NCI-H2081 treated with DMSO at 0.1 percent for 48 hours (cell line): ENCODE measurements at regions not wholly inside any gene's neighbourhood (a gene's known extent, or its start where the extent isn't known, plus 50 kb on each side); places are given as distances from the start of the nearest gene placed in this dataset.
"Not testable (repeated sequence)": the region's sequence is repeated elsewhere in the genome, so short reads cannot be mapped to it uniquely, and the experiment has no call there.

Experiments
- DNase-seq: peaks from one replicate; lab custom pipeline; 2025; lab: John Stamatoyannopoulos, UW

DNA sequence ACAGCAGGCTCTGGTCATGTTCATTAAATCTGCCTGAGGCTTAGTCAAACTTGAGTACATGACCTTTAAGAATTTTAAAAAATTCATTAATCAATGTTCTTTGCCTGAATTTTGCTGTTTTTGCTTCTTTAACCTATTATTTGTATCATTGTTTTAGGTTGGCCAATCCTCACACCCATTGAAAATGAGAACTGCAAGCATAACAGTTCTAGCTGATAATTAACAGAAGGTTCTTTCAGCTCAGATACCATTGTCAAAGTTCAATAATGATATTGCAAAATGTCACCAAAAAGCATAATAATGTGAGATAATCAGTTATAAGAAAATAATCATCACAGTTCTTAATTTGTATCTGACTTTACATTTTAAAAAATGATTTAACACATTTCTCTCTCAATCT lies 583.1 kb downstream of the TFAP2A start:
- no peak for DNase-seq

DNA sequence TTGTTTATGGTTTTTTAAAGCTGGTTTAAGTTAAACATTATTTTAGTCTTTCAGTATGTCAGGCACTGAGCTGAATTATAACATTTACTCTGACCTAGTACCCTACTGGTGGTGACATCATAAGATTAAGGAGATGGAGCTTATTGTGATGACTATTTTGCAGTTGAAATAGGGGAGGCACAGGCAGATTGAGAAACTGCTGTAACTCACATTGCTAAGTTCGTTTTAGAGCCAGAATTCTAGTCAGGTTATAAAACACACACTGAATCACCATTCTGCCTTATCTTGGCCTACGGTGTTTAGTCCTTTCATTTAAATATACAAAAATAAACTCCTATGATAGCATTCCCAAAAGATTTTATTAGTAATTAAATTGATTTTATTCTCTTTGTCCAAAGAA lies 584.1 kb downstream of the TFAP2A start:
- DNase-seq, result no peak

DNA sequence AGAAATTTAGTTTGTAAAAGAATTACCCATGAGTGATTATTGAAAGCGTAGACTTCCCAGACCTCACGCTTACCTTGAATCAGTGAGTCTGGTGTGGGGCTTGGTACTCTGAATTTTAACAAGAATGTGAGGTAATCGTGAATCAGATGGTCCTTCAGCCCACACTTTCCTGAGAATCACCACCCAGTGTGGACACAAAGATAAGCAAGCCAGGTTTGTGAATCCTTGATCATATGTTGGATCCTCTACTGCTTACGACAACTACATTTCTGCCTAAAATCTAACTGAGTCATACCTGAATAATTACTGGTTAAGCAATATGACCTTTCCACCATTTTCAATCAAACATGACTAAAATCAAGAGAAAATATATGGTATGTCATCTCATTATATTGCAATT lies 589.3 kb downstream of the TFAP2A start:
- DNase-seq, result no peak

DNA sequence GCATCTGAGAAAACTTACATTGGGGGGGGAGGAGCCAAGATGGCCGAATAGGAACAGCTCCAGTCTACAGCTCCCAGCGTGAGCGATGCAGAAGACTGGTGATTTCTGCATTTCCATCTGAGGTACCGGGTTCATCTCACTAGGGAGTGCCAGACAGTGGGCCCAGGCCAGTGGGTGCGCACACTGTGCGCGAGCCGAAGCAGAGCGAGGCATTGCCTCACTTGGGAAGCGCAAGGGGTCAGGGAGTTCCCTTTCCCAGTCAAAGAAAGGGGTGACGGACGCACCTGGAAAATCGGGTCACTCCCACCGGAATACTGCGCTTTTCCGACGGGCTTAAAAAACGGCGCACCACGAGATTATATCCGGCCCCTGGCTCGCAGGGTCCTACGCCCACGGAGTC lies 604.1 kb downstream of the TFAP2A start:
- DNase-seq, result not testable (repeated sequence)

DNA sequence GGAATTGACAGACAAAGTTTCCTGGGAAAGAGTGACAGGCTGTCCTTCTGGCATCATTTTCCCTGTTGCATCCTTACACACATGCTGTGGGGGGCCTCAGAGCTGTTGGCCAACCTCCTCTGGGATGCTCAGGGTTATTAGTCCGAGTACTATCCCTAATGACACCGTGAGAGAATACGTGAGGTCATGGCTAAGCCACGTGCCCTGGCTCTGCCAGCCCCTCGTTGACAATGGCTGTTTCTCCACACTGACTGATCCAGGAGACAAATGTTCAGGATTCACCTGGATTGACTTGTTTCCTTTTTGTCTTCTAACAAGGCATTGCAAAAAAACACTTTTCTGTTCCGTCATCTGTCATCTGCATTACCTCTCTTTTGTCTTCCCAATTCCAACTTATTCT lies 604.6 kb downstream of the TFAP2A start:
- no peak for DNase-seq

GRCh38 chr6:9806195-9806594 lies 608.7 kb downstream of the TFAP2A start:
- no peak for DNase-seq

- DNase-seq, result no peak
Observed at GRCh38 chr6:9801249-9801754, 613.6 kb downstream of the TFAP2A start.

DNA sequence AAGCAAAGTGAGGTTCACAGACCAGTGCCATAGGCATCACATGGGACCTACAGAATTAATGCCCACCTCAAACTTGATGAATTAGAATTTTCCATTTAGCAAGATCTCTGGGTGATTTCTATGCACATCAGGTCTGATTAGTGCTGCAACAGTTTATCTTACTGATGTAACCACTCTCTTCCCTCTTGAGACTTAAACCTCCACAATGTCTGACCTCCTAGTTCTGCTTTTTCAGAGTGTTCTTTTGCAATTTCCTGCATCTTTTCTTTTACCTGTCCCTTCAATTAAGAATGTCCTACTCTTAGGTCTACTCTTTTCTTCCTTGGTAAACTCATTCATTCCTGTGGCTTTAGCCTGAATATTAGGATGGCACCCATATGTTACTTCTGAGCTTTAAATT lies 615.3 kb downstream of the TFAP2A start:
- DNase-seq, result no peak

- DNase-seq, result no peak
Observed at GRCh38 chr6:9796827-9797226, 618.0 kb downstream of the TFAP2A start.

- no peak for DNase-seq
Observed at GRCh38 chr6:9795880-9796279, 619.0 kb downstream of the TFAP2A start.

GRCh38 chr6:9789201-9789600 lies 625.7 kb downstream of the TFAP2A start:
- no peak for DNase-seq

- no peak for DNase-seq
Observed at GRCh38 chr6:9784786-9785185, 630.1 kb downstream of the TFAP2A start.

DNA sequence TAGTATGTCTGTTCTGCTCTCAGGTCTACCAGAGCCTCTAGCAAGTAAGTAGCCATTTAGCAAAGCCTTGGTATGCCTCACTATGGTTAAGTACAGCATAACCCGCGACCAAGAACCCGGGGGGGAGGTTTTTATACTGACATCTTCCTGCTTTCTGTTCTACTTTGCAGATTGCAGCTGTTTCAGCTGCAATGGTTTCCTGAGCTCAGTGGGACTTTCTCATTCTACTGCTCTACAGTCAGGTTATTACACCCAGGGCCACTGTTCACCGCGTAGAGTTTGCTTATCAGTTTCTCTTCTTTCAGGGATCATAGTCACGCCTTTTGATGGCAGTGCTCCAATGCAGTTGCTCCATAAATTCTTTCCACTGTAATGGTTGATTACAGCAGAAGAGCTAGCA lies 631.3 kb downstream of the TFAP2A start:
- no peak for DNase-seq

DNA sequence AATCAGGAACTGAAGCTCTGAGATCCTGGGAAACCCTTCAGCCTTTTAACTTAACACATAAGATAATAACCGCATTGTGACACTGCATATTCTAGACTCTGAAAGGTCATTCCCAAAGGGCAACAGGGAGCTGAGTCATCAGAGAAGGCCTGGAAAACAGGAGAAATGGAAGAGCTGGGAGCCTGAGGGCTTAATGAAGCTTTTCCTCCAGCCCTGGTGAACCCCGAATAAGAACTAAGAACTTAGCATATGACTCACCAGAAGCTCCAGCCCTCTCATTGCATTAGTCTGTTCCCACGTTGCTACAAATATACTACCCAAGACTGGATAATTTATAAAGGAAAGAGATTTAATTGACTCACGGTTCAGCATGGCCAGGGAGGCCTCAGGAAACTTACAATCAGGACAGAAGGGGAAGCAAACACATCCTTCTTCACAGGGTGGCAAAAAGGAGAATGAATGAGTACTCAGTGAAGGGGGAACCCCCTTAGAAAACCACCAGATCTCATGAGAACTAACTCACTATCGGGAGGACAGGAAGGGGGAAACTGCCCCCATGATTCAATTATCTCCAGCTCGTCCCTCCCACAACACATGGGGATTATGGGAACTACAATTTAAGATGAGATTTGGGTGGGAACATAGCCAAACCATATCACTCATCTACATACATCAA lies 648.5 kb downstream of the TFAP2A start:
- no peak for DNase-seq

DNA sequence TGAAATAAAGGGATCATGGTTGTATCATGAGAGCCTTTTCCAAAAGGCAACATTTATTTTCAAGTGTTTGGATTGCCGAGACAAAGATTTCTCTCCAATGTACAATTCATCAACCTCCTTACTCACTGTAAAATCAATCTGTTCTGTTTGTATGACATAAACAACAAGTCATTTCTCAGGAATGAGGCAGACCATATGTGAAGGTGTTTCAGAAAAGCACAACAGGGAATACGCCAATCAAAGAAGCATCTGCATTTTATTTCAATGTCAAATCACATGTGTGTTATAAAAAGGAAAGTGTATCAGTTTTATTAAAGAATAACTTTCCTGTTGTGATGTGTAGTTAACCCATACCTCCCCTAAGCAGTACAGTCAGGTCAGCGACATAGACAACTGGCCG lies 653.7 kb downstream of the TFAP2A start:
- no peak for DNase-seq

DNA sequence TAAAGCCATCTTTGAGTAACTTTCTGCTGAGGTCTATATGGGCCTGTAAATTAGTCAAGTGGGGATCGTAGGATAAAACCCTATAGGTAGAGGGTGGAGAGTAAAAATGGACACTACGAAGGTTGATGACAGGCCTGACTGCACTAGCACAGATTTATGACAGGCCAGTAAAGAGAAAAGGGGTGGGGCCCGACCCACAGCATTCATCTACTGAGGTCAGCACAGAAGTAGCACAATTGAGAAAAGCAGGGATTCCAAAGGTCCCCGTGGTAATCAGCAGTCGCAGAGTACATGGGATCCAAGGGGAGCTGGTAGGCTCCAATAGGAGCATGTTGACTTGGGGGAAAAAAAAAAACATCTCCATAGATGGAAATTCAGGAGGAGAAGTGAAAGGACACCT lies 660.4 kb downstream of the TFAP2A start:
- no peak for DNase-seq

DNA sequence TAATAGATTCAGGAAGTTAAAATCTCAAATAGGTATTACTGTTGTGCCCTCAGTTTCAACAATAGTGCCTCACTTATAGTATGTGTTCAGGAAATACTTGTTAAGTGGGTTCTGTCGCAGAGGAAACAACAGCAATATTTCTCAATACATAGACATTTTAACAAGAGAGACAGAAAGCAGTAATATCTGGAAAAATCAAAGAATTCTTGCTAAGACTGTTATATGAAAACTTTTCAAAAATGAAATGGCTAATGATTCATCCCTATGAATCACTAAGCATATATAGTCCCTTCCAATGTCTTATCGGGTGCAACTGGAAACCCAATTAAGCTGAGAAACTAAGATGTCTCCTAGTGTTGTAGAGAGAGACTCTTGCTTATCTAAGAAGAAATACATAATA lies 668.9 kb downstream of the TFAP2A start:
- DNase-seq, result no peak

DNA sequence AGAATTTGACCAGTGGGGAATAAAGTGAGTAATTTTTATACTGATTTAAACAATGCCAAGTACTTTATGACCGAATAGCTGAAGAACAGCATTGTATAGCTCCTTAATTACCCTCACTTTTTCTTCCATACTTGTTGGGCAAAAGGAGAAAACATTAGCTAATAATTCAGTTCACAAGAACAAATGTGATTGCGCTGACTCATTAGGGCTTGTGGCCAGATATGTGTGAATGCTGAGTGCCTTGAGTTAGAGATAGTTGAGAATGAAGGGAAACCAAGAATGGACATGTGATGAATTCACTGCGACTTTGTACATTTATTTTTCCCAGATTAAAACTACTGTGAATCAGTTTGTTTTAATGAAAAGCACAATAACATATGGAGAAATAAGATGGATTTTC lies 669.4 kb downstream of the TFAP2A start:
- DNase-seq, result no peak

GRCh38 chr6:9744119-9744518 lies 670.8 kb downstream of the TFAP2A start:
- DNase-seq, result no peak

- DNase-seq, result no peak
Observed at GRCh38 chr6:9732056-9732455, 682.8 kb downstream of the TFAP2A start.

DNA sequence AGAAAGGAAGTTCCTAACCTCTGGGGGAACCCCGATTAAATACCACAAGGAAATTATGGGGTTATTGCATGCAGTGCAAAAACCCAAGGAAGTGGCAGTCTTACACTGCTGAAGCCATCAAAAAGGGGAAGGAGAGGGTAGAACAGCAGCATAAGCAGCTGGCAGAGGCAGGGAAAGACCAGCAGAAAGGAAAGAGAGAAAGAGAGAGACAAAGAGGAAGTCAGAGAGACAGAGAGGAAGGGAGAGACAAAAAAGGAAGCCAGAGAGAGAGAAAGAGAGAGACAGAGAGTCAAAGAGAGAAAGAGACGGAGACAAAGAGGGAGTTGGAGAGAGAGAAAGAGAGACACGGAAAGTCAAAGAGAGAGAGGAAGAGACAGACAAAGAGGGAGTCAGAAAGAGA lies 689.1 kb downstream of the TFAP2A start:
- DNase-seq, result not testable (repeated sequence)

DNA sequence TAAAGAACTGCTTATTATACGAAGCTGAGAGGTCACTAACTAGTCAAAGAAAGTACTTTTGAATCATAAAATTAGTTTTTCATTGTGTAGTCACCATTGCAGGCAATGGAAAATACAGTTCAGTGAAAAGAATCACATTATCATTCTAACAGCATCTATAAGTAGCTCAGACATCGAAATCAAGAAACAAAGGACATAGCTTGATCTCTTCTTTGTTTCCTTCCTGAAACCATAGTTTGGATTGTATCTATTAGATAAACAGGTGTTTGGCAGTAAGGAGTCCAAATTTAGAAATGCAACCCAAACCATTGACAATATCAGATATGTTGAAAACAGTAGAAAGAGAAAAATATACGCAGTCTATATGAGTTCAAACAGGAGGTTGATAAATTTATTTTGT lies 697.3 kb downstream of the TFAP2A start:
- no peak for DNase-seq

- DNase-seq, result no peak
Observed at GRCh38 chr6:9711365-9711764, 703.5 kb downstream of the TFAP2A start.

DNA sequence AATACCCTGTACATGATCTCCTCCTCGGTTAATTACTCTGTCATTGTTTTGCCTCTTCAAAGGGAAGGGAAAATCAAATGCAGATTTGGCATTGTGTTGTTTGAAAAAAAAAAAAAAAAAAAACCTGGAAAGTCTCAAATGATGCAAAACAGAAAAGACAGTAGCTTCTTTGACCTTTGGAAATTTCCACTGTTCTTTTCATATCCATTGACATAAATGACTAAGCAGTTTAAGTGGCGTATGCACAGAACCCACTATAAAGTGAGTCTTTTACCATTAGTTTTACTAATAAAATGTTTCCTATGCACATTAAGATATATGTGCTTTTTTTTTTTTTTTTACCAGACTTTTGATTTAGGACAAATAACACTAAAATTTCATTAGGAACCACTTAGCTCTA lies 704.3 kb downstream of the TFAP2A start:
- DNase-seq, result no peak
